H9 (cell line): ENCODE measurements at regions not wholly inside any gene's neighbourhood (a gene's known extent, or its start where the extent isn't known, plus 50 kb on each side); places are given as distances from the start of the nearest gene placed in this dataset.

Source experiments
- DNase-seq: peaks from one replicate; pipeline ENCODE4 v3.0.0-alpha.2; 2017
- H2AFZ ChIP-seq: one replicate; pipeline ENCODE4 v1.6.1; 2013; ENCODE audit warnings: mild to moderate bottlenecking, low read length, control low read depth, moderate library complexity
- H2AK5ac ChIP-seq: 2 replicates; pipeline ENCODE4 v1.6.1; 2013; ENCODE audit warnings: low read length, control low read depth, mixed read lengths; ENCODE audit not compliant: insufficient read length
- H2BK120ac ChIP-seq: one replicate; pipeline ENCODE4 v1.6.1; 2013; ENCODE audit warnings: low read depth, mild to moderate bottlenecking, low read length, control low read depth, inconsistent platforms; ENCODE audit not compliant: poor library complexity, severe bottlenecking
- H2BK12ac ChIP-seq: 2 replicates; pipeline ENCODE4 v1.6.1; 2013; ENCODE audit warnings: low read length, control low read depth, mixed read lengths, low read depth; ENCODE audit not compliant: insufficient read length
- H2BK15ac ChIP-seq: 2 replicates; pipeline ENCODE4 v1.6.1; 2013; ENCODE audit warnings: low read depth, low read length, control low read depth
- H2BK20ac ChIP-seq: one replicate; pipeline ENCODE4 v1.6.1; 2013; ENCODE audit warnings: low read depth, mild to moderate bottlenecking, low read length, control low read depth, inconsistent platforms; ENCODE audit not compliant: poor library complexity, severe bottlenecking
- H2BK5ac ChIP-seq: 2 replicates; pipeline ENCODE4 v1.6.1; 2013; ENCODE audit warnings: low read length, control low read depth, mixed read lengths; ENCODE audit not compliant: insufficient read length
- H3K14ac ChIP-seq: 2 replicates; pipeline ENCODE4 v1.6.1; 2013; ENCODE audit warnings: low read length, control low read depth; ENCODE audit not compliant: insufficient read depth
- H3K18ac ChIP-seq: 2 replicates; pipeline ENCODE4 v1.6.1; 2013; ENCODE audit warnings: low read depth, mild to moderate bottlenecking, mixed read lengths, low read length, control low read depth; ENCODE audit not compliant: insufficient read length
- H3K23ac ChIP-seq: 2 replicates; pipeline ENCODE4 v1.6.1; 2013; ENCODE audit warnings: low read length, control low read depth, mixed read lengths, low read depth; ENCODE audit not compliant: insufficient read length
- H3K23me2 ChIP-seq: 2 replicates; pipeline ENCODE4 v1.6.1; 2013; ENCODE audit warnings: low read depth, mild to moderate bottlenecking, mixed read lengths, low read length, control low read depth; ENCODE audit not compliant: insufficient read length, poor library complexity, severe bottlenecking
- H3K27ac ChIP-seq: 2 replicates; pipeline ENCODE4 v1.5.1; 2013; ENCODE audit warnings: low read length, control low read depth, mixed read lengths, low read depth; ENCODE audit not compliant: insufficient read length
- H3K27me3 ChIP-seq: 2 replicates; pipeline ENCODE4 v1.6.1; 2013; ENCODE audit warnings: low read length, control low read depth, inconsistent platforms; ENCODE audit not compliant: insufficient read depth
- H3K4ac ChIP-seq: 2 replicates; pipeline ENCODE4 v1.6.1; 2013; ENCODE audit warnings: low read depth, mild to moderate bottlenecking, control low read depth, inconsistent platforms, low read length, moderate library complexity
- H3K4me1 ChIP-seq: 2 replicates; pipeline ENCODE4 v1.6.1; 2013; ENCODE audit warnings: low read length, control low read depth, inconsistent platforms; ENCODE audit not compliant: insufficient read depth
- H3K4me2 ChIP-seq: 2 replicates; pipeline ENCODE4 v1.6.1; 2013; ENCODE audit warnings: low read length, control low read depth, mixed read lengths; ENCODE audit not compliant: insufficient read length, insufficient read depth
- H3K56ac ChIP-seq: 2 replicates; pipeline ENCODE4 v1.6.1; 2013; ENCODE audit warnings: low read depth, mild to moderate bottlenecking, mixed read lengths, low read length, control low read depth; ENCODE audit not compliant: insufficient read length
- H3K79me1 ChIP-seq: 2 replicates; pipeline ENCODE4 v1.6.1; 2013; ENCODE audit warnings: low read depth, mild to moderate bottlenecking, moderate library complexity, low read length, control low read depth, inconsistent platforms; ENCODE audit not compliant: insufficient read depth, poor library complexity, severe bottlenecking
- H3K79me2 ChIP-seq: 2 replicates; pipeline ENCODE4 v1.6.1; 2013; ENCODE audit warnings: low read length, control low read depth, inconsistent platforms; ENCODE audit not compliant: insufficient read depth
- H3K9ac ChIP-seq: 2 replicates; pipeline ENCODE4 v1.6.1; 2013; ENCODE audit warnings: low read length, control low read depth, mixed read lengths; ENCODE audit not compliant: insufficient read length; ENCODE audit errors: extremely low read depth
- H3K9me3 ChIP-seq: one replicate; pipeline ENCODE4 v1.6.1; 2013; ENCODE audit warnings: low read depth, low read length, inconsistent platforms; ENCODE audit not compliant: control insufficient read depth
- H3T11ph ChIP-seq: one replicate; pipeline ENCODE4 v1.6.1; 2013; ENCODE audit warnings: mild to moderate bottlenecking, low read length, control low read depth, inconsistent platforms
- H4K20me1 ChIP-seq: one replicate; pipeline ENCODE4 v1.6.1; 2013; ENCODE audit not compliant: control insufficient read depth, insufficient read length, insufficient read depth
- H4K5ac ChIP-seq: 2 replicates; pipeline ENCODE4 v1.6.1; 2013; ENCODE audit warnings: low read depth, mild to moderate bottlenecking, mixed read lengths, low read length, control low read depth; ENCODE audit not compliant: insufficient read length
- H4K8ac ChIP-seq: replicated peaks from 2 replicates; pipeline ENCODE4 v1.6.1; 2013; ENCODE audit warnings: low read length, control low read depth, mixed read lengths, low read depth; ENCODE audit not compliant: insufficient read length
- H4K91ac ChIP-seq: 2 replicates; pipeline ENCODE4 v1.6.1; 2013; ENCODE audit warnings: low read depth, mild to moderate bottlenecking, moderate library complexity, mixed read lengths, low read length, control low read depth; ENCODE audit not compliant: insufficient read length
- H3K27ac Mint-ChIP-seq, 3 experiments: 2 replicates in 2 of 3; 3 replicates in 1 of 3; pipeline ENCODE4 v1.8.0; 2020 to 2021; ENCODE audit warnings: mixed read lengths in 3 of 3, mild to moderate bottlenecking in 1 of 3, moderate library complexity in 1 of 3
- H3K27me3 Mint-ChIP-seq: 2 replicates; pipeline ENCODE4 v1.8.0; 2021; ENCODE audit warnings: low read depth, mild to moderate bottlenecking, moderate library complexity, mixed read lengths
- H3K36me3 Mint-ChIP-seq, 3 experiments: 2 replicates in 2 of 3; 3 replicates in 1 of 3; pipeline ENCODE4 v1.8.0; 2020 to 2021; ENCODE audit warnings: low read depth in 3 of 3, mixed read lengths in 3 of 3; ENCODE audit not compliant: insufficient read depth in 1 of 3
- H3K4me1 Mint-ChIP-seq, 2 experiments: 2 replicates each; pipeline ENCODE4 v1.8.0; 2020; ENCODE audit warnings: mixed read lengths in 2 of 2
- H3K4me3 Mint-ChIP-seq, 2 experiments: 2 replicates in 1 of 2; 3 replicates in 1 of 2; pipeline ENCODE4 v1.8.0; 2020 to 2021; ENCODE audit warnings: mild to moderate bottlenecking in 2 of 2, mixed read lengths in 2 of 2, moderate library complexity in 1 of 2
- H3K9me3 Mint-ChIP-seq, 2 experiments: 2 replicates in 1 of 2; 3 replicates in 1 of 2; pipeline ENCODE4 v1.8.0; 2020; ENCODE audit warnings: mild to moderate bottlenecking in 2 of 2, mixed read lengths in 2 of 2, moderate library complexity in 1 of 2
- CTCF ChIP-seq: fragments of 200-600 bp; sonication (generic); conservative IDR thresholded peaks from 3 replicates; pipeline ENCODE4 v1.8.0; 2021; ENCODE audit warnings: antibody characterized with exemption, mild to moderate bottlenecking
- WGBS: extraction: QIAGEN DNeasy Blood & Tissue Kit; methylation state at CpG from one replicate; pipeline ENCODE4 v1.1.7; 2013; ENCODE audit warnings: missing lambda C conversion rate, low lambda C conversion rate, mixed read lengths; ENCODE audit not compliant: insufficient read length; ENCODE audit errors: extremely low coverage; 5-methylcytosine and 5-hydroxymethylcytosine counted together

GRCh38 chr15:39156166-39156565, 424.7 kb upstream of the THBS1 start:
- no peak overlapping the region for H2BK12ac ChIP-seq
- no peak overlapping the region for H4K5ac ChIP-seq
- H2BK5ac ChIP-seq = no peak overlapping the region
- DNase-seq = no peak
- no peak overlapping the region for H2AK5ac ChIP-seq
- H4K91ac ChIP-seq = no peak overlapping the region
- no peaks in the 10 kb centered on the region for H3K9me3 ChIP-seq
- H3K27me3 ChIP-seq = no peaks in the 10 kb centered on the region
- Mint-ChIP-seq H3K27ac (no peak overlapping the region), H3K27me3 (no peaks in the 10 kb centered on the region), H3K36me3 (no peaks in the 10 kb centered on the region), H3K4me3 (no peak overlapping the region), H3K4me1 (peaks cover 22 to 29% of the 10 kb centered on the region in 2 experiments), H3K9me3 (no peaks in the 10 kb centered on the region)
- no peak overlapping the region for H2AFZ ChIP-seq
- H3T11ph ChIP-seq = no peak overlapping the region
- H3K79me1 ChIP-seq = no peaks in the 10 kb centered on the region
- no peak overlapping the region for H3K23ac ChIP-seq
- H2BK15ac ChIP-seq = no peak overlapping the region
- no peak overlapping the region for H3K4ac ChIP-seq
- H3K4me1 ChIP-seq = no peaks in the 10 kb centered on the region
- H4K20me1 ChIP-seq = no peaks in the 10 kb centered on the region
- H3K23me2 ChIP-seq = no peaks in the 10 kb centered on the region
- no peaks in the 10 kb centered on the region for H3K79me2 ChIP-seq
- H4K8ac ChIP-seq = no peak overlapping the region
- no peak overlapping the region for H2BK20ac ChIP-seq
- WGBS = no CpG with 5 or more reads among the region's 1 CpG
- H3K9ac ChIP-seq = no peak overlapping the region
- H2BK120ac ChIP-seq = no peak overlapping the region
- TF ChIP-seq CTCF = no peak
- no peak overlapping the region for H3K14ac ChIP-seq
- H3K27ac ChIP-seq = no peak overlapping the region
- no peak overlapping the region for H3K18ac ChIP-seq
- no peak overlapping the region for H3K4me2 ChIP-seq
- H3K56ac ChIP-seq = no peak overlapping the region
